Stimulated activated CD4-positive, alpha-beta T cell treated with anti-CD3 and anti-CD28 coated beads, Interleukin-4, amount 100 ng/mL, for 1 hour (primary cell): ENCODE measurements at regions not wholly inside any gene's neighbourhood (a gene's known extent, or its start where the extent isn't known, plus 50 kb on each side); places are given as distances from the start of the nearest gene placed in this dataset.

Experiments used
- DNase-seq: peaks from one replicate; pipeline ENCODE4 v3.0.0-alpha.2; 2020

- DNase-seq = no peak
These were observed 1020.1 kb downstream of the TBC1D22A start for GRCh38 chr22:47782328-47783075.

GRCh38 chr22:47781427-47782111, 1019.1 kb downstream of the TBC1D22A start:
- no peak for DNase-seq

DNA sequence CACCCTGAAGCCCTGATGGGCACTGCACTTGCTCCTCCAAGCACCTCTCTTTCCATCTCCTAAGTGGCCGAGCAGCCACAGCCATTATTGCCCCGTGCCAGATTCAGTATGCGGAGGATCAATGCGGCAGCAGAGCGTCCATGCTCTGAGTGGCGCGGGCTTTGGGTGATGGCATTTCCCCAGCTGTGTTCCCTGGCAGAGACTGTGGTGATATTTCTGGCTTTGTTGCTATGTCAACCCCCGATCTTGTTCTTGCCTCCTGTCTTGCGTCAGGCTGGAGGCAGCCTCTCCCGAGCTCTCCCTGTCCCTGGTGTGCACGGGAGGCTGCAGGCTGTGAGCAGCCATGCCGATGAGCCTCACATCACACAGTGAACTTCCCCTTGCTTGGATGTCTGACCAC, 1018.6 kb downstream of the TBC1D22A start:
- no peak for DNase-seq

DNA sequence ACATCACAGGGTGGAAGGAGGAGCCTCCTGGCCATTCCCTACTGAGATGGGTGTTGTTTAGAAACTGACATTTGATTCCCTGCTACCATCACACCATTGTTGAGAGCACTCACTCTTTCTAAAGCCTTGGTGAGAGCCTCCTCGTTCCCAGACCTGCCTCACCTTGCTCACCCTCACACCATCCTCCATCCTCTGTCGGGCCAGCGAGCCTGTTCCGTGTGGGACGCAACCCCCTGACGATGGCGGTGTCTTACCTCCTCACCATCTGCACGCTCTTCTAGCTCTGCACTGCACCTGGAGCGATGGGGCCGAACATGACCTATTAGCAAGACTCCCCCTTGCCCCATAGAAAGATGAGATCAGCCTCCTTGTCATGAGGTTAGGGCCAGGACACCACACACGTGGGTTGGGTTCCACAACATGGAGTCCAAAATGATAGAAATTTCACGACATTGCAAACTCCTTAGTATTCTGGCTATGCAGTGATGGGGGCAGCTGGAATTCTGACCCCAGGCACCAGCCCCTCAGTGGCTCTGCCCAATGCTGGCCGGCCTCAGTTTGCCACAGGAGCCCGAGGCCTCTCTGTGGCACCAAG, 1017.9 kb downstream of the TBC1D22A start:
- no peak for DNase-seq

DNA sequence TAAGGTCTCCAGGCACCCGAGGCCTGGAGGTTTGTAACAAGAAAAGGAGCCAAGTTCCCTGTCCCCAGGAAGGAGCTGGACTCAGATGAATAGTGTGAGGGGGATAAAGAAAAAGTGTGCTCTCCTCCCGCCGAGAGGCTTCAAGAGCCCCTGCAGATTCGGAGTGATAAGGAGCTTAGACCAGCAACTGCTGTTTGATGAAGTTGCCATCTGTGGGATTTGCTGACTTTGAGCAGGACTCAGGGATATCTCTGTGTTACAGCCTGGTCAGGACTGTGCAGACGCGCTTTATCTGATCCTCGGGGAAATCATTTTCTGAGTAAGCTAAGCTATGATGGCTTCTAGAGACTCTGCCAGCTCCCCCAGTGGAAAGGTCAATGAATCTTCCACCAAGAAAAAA, 1017.0 kb downstream of the TBC1D22A start:
- no peak for DNase-seq

GRCh38 chr22:47778160-47778658, 1015.8 kb downstream of the TBC1D22A start:
- no peak for DNase-seq

DNA sequence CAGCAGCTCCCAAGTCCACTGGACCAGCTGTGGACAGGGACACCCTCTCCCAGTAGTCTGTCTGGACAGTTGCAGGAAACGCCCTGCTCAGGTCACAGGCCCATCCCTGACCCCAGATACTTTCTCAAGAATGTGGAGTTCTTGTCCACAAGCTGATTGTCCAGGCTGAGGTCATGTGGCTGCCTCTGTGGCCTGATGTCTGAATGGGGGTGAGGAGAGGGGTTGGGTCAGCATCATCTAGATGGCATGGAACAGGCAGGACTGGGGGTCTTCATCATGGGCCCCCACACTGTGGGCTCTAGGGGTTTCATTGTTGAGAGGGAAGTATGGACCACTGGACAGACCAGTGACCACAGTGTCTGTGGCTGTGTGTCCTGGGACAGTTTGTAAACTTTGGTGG, 1015.0 kb downstream of the TBC1D22A start:
- DNase-seq = no peak

GRCh38 chr22:47776329-47776728, 1013.9 kb downstream of the TBC1D22A start:
- DNase-seq = no peak

GRCh38 chr22:47775686-47776085, 1013.2 kb downstream of the TBC1D22A start:
- no peak for DNase-seq

DNA sequence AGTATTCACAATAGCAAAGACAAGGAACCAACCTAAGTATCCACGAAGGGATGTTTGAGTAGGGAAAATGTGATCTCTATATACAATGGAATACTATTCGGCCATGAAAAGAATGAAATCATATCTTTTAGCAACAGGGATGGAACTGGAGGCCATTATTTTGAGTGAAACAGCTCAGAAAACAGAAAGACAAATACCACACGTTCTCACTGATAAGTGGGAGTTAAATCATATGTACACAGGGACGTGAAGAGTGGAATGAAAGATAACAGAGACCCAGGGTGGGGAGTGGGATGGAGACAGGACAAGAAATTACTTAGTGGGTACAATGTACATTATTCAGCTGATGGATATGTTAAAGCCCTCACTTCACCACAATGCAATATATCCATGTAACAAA, 1012.7 kb downstream of the TBC1D22A start:
- no peak for DNase-seq

DNA sequence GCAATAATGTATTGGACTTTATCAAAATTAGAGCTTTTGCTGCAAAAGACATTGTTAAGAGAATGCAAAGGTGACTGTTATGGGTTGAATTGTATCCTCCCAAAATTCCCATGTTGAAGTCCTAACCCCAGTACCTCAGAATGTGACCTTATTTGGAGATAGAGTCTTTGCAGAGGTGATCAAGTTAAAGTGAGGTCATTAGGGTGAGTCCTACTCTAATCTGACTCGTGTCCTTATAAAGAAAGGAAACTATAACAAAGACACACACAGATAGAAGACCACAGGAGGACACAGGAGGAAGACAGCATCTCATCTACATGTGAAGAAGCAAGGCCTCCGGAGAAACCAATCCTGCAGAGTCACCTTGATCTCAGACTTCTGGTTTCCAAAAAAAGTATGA, 1011.2 kb downstream of the TBC1D22A start:
- DNase-seq = no peak

DNA sequence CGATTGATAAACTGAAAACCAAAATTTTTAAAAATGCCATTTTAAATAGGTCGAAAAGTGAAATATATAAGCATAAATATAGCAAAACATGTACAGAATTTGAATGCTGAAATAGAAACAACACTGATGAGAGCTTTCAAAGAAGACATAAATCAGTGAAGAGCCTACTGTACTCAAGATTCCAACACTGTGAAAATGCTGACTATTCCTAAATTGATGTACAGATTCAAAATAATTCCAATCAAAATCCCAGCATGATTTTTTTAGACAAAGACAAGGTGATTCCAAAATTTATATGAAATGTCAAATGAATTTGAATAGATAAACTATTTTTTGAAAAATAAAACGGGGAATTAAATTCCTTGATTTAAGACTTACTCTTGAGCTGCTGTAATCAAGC, 1010.4 kb downstream of the TBC1D22A start:
- no peak for DNase-seq

DNA sequence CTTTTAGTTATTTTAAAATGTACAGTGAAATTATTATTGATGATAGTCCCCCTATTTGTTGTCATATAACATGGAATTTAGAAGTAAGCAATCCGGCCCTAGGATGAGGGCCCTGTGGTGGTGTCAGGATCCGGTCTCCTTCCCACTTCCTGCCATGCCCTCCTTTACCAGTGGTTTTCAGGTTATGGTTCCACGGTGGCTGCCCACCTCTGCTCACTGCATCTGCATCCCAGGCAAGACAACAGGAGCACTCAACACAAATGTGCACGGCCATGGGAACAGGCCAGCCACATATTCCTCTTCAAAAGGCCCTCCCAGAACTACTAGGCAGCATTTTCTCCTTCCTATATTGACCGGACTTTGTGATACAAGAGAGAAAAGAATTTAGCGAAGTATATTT, 1007.2 kb downstream of the TBC1D22A start:
- DNase-seq = no peak

DNA sequence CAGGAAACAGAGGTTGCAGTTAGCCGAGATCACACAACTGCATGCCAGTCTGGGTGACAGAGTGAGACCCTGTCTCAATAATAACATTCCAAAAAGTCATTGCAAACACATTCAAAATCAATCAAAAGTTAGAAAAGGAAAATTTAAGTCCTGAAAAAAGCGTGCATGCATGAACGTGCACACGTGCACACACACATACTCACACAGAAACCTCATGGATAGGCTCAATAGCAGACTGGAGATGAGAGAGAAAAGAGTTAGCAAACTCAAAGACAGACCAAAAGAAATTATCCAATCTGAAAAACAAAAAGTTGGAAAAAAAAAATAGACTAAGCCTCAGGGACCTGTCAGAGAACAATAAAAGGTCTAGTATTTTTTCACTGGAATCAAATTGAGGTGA, 1005.6 kb downstream of the TBC1D22A start:
- no peak for DNase-seq

- no peak for DNase-seq
These were observed 1005.0 kb downstream of the TBC1D22A start for GRCh38 chr22:47767403-47767802.

DNA sequence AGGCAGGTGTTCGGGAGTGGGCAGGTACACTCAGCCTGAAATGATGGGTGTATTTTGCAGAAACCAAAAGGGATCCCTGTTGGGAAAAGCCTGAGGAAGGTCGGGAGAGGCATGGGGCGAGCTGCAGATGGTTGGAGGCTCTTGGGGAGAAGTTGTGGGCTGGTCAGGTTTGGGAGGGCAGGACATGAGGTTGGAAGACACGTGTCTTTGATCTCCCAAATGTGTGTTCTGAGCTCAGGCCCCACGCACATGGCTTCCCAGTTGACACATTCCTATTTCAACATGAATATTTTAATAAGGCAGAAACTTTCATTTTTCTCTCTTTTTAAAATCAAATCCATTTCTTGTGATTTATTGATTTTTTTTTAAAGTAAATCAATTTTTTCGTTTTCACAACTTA, 1003.3 kb downstream of the TBC1D22A start:
- no peak for DNase-seq

- no peak for DNase-seq
These were observed 999.7 kb downstream of the TBC1D22A start for GRCh38 chr22:47762141-47762540.

GRCh38 chr22:47759909-47760308, 997.5 kb downstream of the TBC1D22A start:
- no peak for DNase-seq

DNA sequence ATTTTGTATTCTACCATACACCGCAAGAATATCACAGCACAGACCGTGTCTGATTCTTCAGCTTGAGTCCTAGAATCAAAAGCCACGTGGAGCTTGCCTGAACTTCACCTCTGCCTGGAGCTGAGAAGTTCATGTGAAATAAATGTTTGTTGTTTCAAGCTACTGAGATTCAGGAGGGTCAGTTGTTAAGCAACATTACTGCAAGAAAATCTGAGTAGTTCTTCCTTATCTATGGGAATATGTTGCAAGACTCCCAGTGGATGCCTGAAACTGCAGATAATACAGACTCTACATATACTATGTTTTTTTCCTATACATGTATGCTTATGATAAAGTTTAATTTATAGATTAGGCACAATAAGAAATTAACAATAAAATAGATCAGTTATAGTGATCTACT, 995.3 kb downstream of the TBC1D22A start:
- no peak for DNase-seq

DNA sequence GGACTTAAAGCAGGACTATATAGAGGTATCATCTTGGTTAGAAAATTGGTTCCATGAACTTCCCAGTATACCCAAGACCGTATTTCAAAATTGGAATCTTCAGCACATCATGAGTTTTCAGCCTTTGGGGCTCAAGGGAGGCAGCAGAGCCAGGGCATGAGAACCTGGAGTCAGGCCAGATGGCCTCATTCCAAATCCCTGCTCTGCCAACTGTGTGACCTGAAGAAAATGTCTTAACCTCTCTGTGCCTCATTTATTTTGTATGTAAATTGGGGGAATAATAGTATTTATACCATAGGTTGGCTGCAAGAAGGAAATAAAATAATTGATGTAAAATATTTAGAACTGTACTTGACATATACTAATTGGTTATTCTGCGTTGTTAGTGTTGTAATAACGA, 987.6 kb downstream of the TBC1D22A start:
- DNase-seq = no peak

GRCh38 chr22:47748957-47749356, 986.5 kb downstream of the TBC1D22A start:
- no peak for DNase-seq

DNA sequence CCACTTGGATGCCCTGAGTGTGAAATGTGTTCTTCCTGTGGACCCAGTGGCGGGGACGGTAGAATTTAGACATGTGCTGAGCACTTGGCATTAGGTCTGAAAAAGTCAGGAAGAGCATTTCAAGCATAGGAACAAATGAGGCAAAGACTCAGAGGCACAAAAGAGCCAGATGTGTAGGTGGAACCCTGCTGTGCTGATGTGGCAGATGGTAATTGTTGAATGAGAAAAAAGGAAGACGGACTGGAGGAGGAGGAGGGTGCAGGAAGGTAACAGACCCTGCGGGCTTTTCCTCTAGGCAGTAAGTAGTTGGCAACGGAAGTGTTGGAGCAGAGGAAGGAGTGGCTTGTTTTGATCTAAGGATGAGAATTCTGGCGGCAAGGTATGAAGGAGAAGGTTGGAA, 985.8 kb downstream of the TBC1D22A start:
- no peak for DNase-seq

- no peak for DNase-seq
These were observed 977.8 kb downstream of the TBC1D22A start for GRCh38 chr22:47740109-47740805.
